AG09319 (cell line): ENCODE measurements at regions not wholly inside any gene's neighbourhood (a gene's known extent, or its start where the extent isn't known, plus 50 kb on each side); places are given as distances from the start of the nearest gene placed in this dataset.

Experiments used
- DNase-seq: peaks from one replicate; pipeline ENCODE4 v3.0.0-alpha.2; 2010; ENCODE audit warnings: low read depth; ENCODE audit errors: extremely low read depth
- TF ChIP-seq, protein P1 (sequence below): IDR thresholded peaks from 2 replicates; pipeline ENCODE4 v1.5.1; 2011; ENCODE audit warnings: low read depth, mild to moderate bottlenecking, inconsistent platforms, low read length, moderate library complexity

DNA sequence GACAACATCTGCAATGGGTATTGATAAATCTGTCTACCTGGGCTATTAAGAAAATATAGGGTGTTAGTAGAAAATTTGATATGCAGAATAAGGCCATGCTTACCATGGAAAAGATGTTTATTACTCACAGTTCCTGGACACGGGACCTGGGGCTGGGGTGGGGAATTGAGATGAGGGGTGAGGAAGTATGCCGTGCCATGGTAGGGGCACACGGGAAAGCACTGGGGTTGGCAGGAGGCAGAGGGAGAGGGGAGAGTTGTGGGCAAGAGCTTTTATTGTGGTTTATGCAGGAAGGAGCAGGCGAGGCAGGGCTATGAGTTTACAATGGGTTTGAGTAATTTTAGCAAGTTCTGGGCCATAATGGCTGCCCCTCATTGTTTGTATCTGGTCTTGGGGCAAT is 493.8 kb downstream of the SIPA1L2 start:
- TF ChIP-seq, protein P1, sequence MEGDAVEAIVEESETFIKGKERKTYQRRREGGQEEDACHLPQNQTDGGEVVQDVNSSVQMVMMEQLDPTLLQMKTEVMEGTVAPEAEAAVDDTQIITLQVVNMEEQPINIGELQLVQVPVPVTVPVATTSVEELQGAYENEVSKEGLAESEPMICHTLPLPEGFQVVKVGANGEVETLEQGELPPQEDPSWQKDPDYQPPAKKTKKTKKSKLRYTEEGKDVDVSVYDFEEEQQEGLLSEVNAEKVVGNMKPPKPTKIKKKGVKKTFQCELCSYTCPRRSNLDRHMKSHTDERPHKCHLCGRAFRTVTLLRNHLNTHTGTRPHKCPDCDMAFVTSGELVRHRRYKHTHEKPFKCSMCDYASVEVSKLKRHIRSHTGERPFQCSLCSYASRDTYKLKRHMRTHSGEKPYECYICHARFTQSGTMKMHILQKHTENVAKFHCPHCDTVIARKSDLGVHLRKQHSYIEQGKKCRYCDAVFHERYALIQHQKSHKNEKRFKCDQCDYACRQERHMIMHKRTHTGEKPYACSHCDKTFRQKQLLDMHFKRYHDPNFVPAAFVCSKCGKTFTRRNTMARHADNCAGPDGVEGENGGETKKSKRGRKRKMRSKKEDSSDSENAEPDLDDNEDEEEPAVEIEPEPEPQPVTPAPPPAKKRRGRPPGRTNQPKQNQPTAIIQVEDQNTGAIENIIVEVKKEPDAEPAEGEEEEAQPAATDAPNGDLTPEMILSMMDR, result no peak
- DNase-seq, result no peak

DNA sequence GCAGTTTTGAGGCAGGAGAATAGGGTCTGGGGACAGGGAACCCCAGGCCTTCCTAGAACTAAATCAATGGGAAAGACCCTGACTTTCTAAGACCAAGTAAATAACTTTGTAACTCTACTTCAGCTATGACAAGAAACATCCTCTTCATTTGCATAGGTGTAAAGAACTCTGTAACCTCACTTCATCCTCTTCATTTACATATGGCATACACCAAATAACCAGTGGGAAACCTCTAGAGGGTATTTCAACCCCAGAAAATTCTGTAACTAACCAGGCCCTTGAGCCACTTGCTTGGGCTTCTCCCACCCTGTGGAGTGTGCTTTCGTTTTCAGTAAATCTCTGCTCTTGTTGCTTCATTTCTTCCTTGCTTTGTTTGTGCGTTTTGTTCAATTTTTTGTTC is 495.6 kb downstream of the SIPA1L2 start:
- no peak for DNase-seq
- TF ChIP-seq, protein P1, result no peak

DNA sequence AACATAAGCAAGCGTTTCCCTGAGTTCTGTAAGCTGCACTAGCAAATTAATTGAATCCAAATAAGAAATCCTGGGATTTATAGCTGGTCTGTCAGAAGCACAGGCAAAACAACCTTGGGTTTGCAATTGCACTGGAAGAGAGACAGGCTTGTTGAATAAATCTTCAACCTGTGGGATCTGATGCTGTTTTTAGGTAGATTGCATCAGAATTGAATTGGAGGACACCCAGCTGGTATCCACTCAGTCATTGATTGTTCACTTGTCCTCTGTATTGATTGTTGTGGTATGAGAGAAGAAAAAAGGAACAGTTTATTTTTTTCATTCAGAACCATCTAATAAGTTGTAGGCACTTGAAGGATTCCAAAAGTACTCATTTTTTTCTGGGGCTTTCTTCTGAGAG is 497.4 kb downstream of the SIPA1L2 start:
- TF ChIP-seq, protein P1, result no peak
- no peak for DNase-seq

DNA sequence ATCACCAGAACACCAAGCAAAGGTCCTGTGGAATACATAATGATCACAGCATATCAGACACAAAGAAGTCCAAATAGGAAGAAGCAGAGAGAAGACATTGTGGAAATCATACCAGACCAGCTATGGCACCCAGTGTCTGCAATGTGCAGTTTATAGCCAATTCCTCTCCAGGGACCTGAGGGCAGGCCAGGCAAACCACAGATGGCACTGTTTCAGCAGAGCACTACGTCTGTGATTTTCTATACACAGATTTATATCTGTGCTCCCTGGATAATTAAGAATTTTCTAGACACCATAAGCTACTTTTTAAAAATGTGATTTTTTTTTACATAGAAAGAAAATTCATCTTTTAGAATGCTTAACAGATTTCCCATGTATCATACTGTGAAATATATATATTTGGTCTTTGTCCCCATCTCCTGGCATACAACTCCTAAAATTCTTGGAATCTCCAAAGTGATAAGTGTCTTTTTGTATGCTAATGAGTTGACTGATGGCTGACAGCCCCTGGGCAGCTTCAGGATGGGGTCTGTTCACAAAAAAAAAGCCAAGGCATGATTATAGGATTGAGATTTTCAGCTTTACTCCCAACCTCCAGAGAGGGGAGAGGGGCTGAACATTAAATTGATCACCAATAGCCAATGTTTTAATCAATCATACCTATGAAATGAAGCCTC is 498.1 kb downstream of the SIPA1L2 start:
- TF ChIP-seq, protein P1, result no peak
- no peak for DNase-seq

DNA sequence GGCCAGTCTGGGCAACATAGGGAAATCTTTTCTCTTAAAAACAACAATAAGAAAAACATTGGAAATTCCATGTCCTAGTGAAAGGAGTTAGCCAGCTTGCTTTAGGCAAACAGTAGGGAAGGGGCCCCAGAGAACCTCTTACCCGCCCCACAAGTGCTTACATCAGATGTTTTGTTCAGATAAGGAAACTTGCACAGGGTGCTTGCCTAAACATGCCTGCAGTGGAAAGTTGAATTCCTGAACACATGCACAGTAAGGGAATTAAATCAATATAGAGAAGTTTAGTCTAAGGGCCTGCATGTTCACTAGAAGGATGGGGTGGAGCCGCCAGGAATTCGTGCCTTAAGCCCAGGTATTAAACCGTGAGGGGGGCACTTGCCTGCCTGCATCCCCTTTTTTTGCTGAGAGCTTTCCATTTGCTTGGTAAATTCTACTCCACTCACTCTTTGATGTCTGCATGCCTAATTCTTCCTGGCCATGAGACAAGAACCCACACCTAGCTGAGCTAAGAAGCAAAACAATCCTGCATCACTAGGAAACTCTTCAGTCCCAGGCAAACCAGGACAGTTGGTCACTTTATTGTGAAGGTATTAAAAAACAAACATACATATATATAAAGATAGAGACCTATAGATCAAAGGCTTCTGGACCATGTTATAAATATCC is 499.0 kb downstream of the SIPA1L2 start:
- TF ChIP-seq, protein P1, result no peak
- DNase-seq, result no peak

DNA sequence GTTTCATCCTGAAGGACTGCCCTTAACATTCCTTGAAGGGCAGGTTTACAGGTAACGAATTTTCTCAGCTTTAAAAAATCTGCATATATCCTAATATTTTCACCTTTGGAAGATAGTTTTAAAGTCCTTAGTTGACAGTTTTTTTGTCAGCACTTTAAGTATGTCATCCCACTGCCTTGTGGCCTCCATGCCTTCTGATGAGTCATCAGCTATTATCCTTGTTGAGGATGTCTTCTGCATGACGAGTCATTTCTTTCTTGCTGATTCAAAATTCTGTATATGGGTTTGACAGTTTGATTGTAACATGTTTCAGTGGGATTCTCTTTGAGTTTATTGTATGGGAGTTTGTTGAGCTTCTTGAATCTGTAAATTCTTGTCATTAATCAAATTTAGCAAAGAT is 500.6 kb downstream of the DISC1 start:
- DNase-seq, result no peak

More for the DNA sequence above, 500.6 kb downstream of the DISC1 start:
- TF ChIP-seq, protein P1, result no peak
